ENCODE measurements at regions not wholly inside any gene's neighbourhood (a gene's known extent, or its start where the extent isn't known, plus 50 kb on each side); places are given as distances from the start of the nearest gene placed in this dataset.

GRCh38 chr4:3612934-3613333 is 80.7 kb upstream of the LRPAP1 start:
- no peak for TF ChIP-seq CTCF (IDR thresholded peaks at IDR 0.05)
- no peak for TF ChIP-seq EP300 (IDR thresholded peaks at IDR 0.05)
- TF ChIP-seq POLR2A (IDR thresholded peaks at IDR 0.05), result no peak
- no peak for TF ChIP-seq POLR2AphosphoS5 (IDR thresholded peaks at IDR 0.05)

Data from gastroesophageal sphincter (tissue), 3 donors.